NB4 (cell line): ENCODE measurements at regions not wholly inside any gene's neighbourhood (a gene's known extent, or its start where the extent isn't known, plus 50 kb on each side); places are given as distances from the start of the nearest gene placed in this dataset.

Experiments used
- CTCF ChIP-seq: IDR thresholded peaks from one replicate; pipeline ENCODE4 v1.5.1; 2012; ENCODE audit warnings: low read depth, low read length
- MAX ChIP-seq: IDR thresholded peaks from 2 replicates; pipeline ENCODE4 v1.6.1; 2011; ENCODE audit warnings: low read depth, low read length
- MYC ChIP-seq: IDR thresholded peaks from 2 replicates; pipeline ENCODE4 v1.6.1; 2011; ENCODE audit warnings: low read depth, low read length
- POLR2A ChIP-seq: IDR thresholded peaks from 2 replicates; pipeline ENCODE4 v1.6.1; 2011; ENCODE audit warnings: mild to moderate bottlenecking; ENCODE audit not compliant: insufficient read length; ENCODE audit errors: extremely low read depth

DNA sequence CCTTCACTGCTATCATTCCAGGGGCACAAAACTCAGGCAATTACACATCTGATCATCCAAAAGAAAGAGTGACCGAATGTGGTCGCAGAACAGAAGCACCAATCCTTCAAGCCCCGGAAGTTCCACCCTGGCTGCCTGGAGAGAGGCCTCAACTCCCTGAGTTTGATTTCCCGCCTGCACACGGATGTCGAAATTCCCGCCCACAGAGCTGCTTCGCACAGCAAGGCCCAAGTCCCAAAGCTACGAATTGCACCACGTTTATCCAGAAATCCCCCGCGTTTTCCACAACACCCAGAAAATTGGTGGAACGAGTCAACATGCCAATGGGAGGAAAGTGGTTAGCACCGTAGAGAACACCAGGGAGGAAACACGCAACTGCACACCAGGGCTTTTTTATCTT is 445.4 kb downstream of the EIPR1 start:
- TF ChIP-seq CTCF (no peak), POLR2A (no peak), MYC (no peak), MAX (no peak)
